ENCODE measurements at regions not wholly inside any gene's neighbourhood (a gene's known extent, or its start where the extent isn't known, plus 50 kb on each side); places are given as distances from the start of the nearest gene placed in this dataset.

DNA sequence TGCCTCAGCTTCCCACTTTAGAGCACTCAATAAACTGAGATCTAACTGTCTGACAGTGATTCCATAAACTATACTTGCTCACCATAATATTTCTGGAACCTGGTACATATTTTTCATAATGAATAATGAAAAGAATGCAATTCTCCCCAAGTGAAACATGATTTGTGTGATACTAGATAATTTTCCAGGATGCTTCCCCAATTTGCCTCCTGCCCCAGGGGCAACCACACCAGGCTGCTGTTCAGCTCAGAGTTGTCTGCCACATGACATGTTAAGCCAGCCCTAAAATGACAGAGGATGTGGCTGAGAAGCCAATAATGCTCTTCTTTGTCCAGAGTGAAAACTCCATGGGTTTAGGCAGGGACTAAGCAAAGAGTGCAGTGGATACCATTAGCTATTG, 62.9 kb upstream of the SEZ6L start:
- Histone ChIP-seq H3K27ac (no peak overlapping the region), H3K4me1 (no peaks in the 10 kb centered on the region), H3K27me3 (replicated peaks in 1 of 7) (peaks cover 0 to 58% (median 0%) of the 10 kb centered on the region in 7 donors), H3K36me3 (no peaks in the 10 kb centered on the region), H3K9me3 (peaks cover 0 to 9% (median 0%) of the 10 kb centered on the region in 8 donors), H3K4me3 (no peak overlapping the region)
- no peak for DNase-seq
- intact Hi-C loops (cut with DNase I; ENCODE audit: low total_unique reads), result no loop called here
- TF ChIP-seq CTCF (IDR thresholded peaks at IDR 0.05 in 8 of 11, conservative IDR thresholded peaks at IDR 0.05 in 3 of 11) (no peak), POLR2A (IDR thresholded peaks at IDR 0.05) (no peak), POLR2AphosphoS5 (IDR thresholded peaks at IDR 0.05) (no peak)

GRCh38 chr22:26109686-26110315, 59.5 kb upstream of the SEZ6L start:
- Histone ChIP-seq H3K4me1 (no peaks in the 10 kb centered on the region), H3K9me3 (peaks cover 0 to 9% (median 0%) of the 10 kb centered on the region in 8 donors), H3K36me3 (no peaks in the 10 kb centered on the region), H3K27ac (no peak overlapping the region), H3K27me3 (replicated peaks in 1 of 7) (peaks cover 0 to 67% (median 2%) of the 10 kb centered on the region in 7 donors), H3K4me3 (no peak overlapping the region)
- intact Hi-C loops (cut with DNase I; ENCODE audit: low total_unique reads), result no loop called here
- WGBS, 5 donors, result 71 to 80% (median 75%) methylated on average over 11 of the region's 11 CpGs
- no peak for DNase-seq
- TF ChIP-seq POLR2A (IDR thresholded peaks at IDR 0.05) (no peak), CTCF (IDR thresholded peaks at IDR 0.05 in 8 of 11, conservative IDR thresholded peaks at IDR 0.05 in 3 of 11) (no peak), POLR2AphosphoS5 (IDR thresholded peaks at IDR 0.05) (no peak)

DNA sequence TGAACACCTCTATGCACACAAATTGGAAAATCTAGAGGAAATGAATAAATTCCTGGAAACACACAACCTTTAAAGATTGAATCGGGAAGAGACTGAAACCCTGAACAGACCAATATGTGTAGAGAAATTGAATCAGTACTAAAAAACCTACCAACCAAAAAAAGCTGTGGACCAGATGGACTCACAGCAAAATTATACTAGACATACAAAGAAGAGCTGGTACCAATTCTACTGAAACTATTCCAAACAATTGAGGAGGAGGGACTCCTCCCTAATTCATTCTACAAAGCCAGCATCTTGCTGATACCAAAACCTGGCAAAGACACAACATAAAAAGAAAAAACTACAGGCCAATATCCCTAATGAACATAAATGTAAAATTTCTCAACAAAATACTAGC, 54.4 kb upstream of the SEZ6L start:
- intact Hi-C loops (cut with DNase I; ENCODE audit: low total_unique reads), result no loop called here
- 87 to 97% (median 91%) methylated on average over 1 of the region's 1 CpG for WGBS, 5 donors
- no peak for DNase-seq
- Histone ChIP-seq H3K4me1 (no peaks in the 10 kb centered on the region), H3K36me3 (no peaks in the 10 kb centered on the region), H3K9me3 (peaks cover 0 to 9% (median 0%) of the 10 kb centered on the region in 8 donors), H3K27ac (no peak overlapping the region), H3K4me3 (no peak overlapping the region), H3K27me3 (replicated peaks in 1 of 7) (peaks cover 0 to 80% (median 8%) of the 10 kb centered on the region in 7 donors)
- TF ChIP-seq POLR2A (IDR thresholded peaks at IDR 0.05) (no peak), CTCF (IDR thresholded peaks at IDR 0.05 in 8 of 11, conservative IDR thresholded peaks at IDR 0.05 in 3 of 11) (no peak), POLR2AphosphoS5 (IDR thresholded peaks at IDR 0.05) (no peak)

DNA sequence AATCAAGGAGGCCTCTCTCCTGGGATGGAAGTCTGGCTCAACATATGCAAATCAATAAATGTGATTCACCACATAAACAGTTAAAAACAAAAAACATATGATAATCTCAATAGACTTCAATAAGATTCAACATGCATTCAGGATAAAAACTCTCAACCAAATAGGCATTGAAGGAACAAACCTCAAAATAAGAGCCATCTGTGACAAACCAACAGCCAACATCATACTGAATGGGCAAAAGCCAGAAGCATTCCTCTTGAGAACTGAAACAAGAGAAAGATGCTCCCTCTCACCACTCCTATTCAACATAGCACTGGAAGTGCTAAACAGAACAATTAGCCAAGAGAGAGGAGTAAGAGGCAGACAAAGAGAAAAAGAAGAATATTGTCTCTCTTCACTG, 54.0 kb upstream of the SEZ6L start:
- Histone ChIP-seq H3K27me3 (replicated peaks in 1 of 7) (peaks cover 0 to 81% (median 10%) of the 10 kb centered on the region in 7 donors), H3K9me3 (peaks cover 0 to 6% (median 0%) of the 10 kb centered on the region in 8 donors), H3K4me1 (no peaks in the 10 kb centered on the region), H3K27ac (no peak overlapping the region), H3K36me3 (no peaks in the 10 kb centered on the region), H3K4me3 (no peak overlapping the region)
- TF ChIP-seq POLR2A (IDR thresholded peaks at IDR 0.05) (no peak), CTCF (IDR thresholded peaks at IDR 0.05 in 8 of 11, conservative IDR thresholded peaks at IDR 0.05 in 3 of 11) (no peak), POLR2AphosphoS5 (IDR thresholded peaks at IDR 0.05) (no peak)
- no peak for DNase-seq
- intact Hi-C loops (cut with DNase I; ENCODE audit: low total_unique reads), result no loop called here
